Parathyroid adenoma (tissue), 2 donors: ENCODE measurements at regions not wholly inside any gene's neighbourhood (a gene's known extent, or its start where the extent isn't known, plus 50 kb on each side); places are given as distances from the start of the nearest gene placed in this dataset.

ENCODE experiments used
- H2AFZ ChIP-seq: fragments of 300-600 bp; sonication (generic); one replicate; pipeline ENCODE4 v1.7.0; 2017; ENCODE audit warnings: antibody characterized with exemption, mild to moderate bottlenecking
- H3K27ac ChIP-seq: fragments of 300-600 bp; sonication (generic); one replicate; pipeline ENCODE4 v1.7.0; 2017
- H3K27me3 ChIP-seq: fragments of 300-600 bp; sonication (generic); one replicate; pipeline ENCODE4 v1.7.0; 2017; ENCODE audit warnings: low read length; ENCODE audit not compliant: control insufficient read depth, insufficient read depth
- H3K36me3 ChIP-seq: fragments of 300-600 bp; sonication (generic); one replicate; pipeline ENCODE4 v1.7.0; 2017; ENCODE audit warnings: low read length; ENCODE audit not compliant: control insufficient read depth, insufficient read depth
- H3K4me1 ChIP-seq: fragments of 300-600 bp; sonication (generic); one replicate; pipeline ENCODE4 v1.7.0; 2017; ENCODE audit warnings: control low read depth
- H3K4me2 ChIP-seq: fragments of 300-600 bp; sonication (generic); one replicate; pipeline ENCODE4 v1.7.0; 2017; ENCODE audit warnings: low read length
- H3K4me3 ChIP-seq: fragments of 300-600 bp; sonication (generic); one replicate; pipeline ENCODE4 v1.7.0; 2017; ENCODE audit warnings: low read depth, low read length
- H3K79me2 ChIP-seq: fragments of 300-600 bp; sonication (generic); one replicate; pipeline ENCODE4 v1.7.0; 2017; ENCODE audit warnings: control low read depth
- H3K9ac ChIP-seq: fragments of 300-600 bp; sonication (generic); one replicate; pipeline ENCODE4 v1.7.0; 2017; ENCODE audit warnings: mild to moderate bottlenecking
- H3K9me3 ChIP-seq: fragments of 300-600 bp; sonication (generic); one replicate; pipeline ENCODE4 v1.7.0; 2017; ENCODE audit warnings: low read length; ENCODE audit not compliant: control insufficient read depth
- TF ChIP-seq, protein P1 (sequence below): fragments of 300-600 bp; sonication (generic); IDR thresholded peaks from one replicate; pipeline ENCODE4 v1.7.0; 2017; ENCODE audit warnings: antibody characterized with exemption, mild to moderate bottlenecking
- donor health status: primary hyperparathyroidism.

DNA sequence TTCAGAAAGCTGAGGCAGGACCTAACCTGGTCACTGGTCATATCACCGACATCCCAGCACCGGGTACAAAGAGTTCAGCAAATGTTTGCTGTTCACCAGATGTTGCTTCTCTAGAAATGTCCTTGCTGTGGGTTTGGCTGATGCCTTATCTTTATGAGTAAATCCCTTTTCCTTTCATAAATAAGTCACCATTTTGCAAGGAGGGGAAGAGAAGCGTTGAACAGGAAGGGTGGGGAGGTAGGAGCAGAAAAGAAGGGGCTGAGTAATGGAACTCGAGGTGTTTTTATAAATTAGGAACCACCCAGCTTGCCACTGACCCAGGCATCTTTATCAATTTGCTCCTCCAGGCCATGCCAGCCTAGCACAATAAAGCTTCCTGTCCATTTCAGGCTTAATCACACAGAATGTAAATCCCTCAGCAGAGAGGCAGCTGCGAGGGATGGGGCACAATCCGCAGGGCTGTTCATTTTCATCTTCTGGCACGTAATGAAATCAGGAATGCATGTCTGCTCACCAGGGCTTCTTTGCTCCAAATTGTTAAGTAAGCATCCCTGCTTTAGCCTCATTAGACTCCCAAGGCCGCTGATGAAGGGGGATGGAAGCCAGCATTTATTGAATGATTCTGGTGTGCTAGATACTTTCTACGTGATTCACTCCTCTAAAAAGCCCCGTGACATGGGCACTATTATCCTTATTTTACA lies 371.9 kb upstream of the CHD6 start:
- H3K9me3 ChIP-seq = no peaks in the 10 kb centered on the region
- no peak overlapping the region for H3K4me3 ChIP-seq
- no peaks in the 10 kb centered on the region for H3K79me2 ChIP-seq
- TF ChIP-seq, protein P1, sequence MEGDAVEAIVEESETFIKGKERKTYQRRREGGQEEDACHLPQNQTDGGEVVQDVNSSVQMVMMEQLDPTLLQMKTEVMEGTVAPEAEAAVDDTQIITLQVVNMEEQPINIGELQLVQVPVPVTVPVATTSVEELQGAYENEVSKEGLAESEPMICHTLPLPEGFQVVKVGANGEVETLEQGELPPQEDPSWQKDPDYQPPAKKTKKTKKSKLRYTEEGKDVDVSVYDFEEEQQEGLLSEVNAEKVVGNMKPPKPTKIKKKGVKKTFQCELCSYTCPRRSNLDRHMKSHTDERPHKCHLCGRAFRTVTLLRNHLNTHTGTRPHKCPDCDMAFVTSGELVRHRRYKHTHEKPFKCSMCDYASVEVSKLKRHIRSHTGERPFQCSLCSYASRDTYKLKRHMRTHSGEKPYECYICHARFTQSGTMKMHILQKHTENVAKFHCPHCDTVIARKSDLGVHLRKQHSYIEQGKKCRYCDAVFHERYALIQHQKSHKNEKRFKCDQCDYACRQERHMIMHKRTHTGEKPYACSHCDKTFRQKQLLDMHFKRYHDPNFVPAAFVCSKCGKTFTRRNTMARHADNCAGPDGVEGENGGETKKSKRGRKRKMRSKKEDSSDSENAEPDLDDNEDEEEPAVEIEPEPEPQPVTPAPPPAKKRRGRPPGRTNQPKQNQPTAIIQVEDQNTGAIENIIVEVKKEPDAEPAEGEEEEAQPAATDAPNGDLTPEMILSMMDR = no peak
- no peak overlapping the region for H3K4me2 ChIP-seq
- H3K36me3 ChIP-seq = no peaks in the 10 kb centered on the region
- H3K27me3 ChIP-seq = no peaks in the 10 kb centered on the region
- no peak overlapping the region for H2AFZ ChIP-seq
- H3K9ac ChIP-seq = no peak overlapping the region
- no peaks in the 10 kb centered on the region for H3K4me1 ChIP-seq
- no peak overlapping the region for H3K27ac ChIP-seq

DNA sequence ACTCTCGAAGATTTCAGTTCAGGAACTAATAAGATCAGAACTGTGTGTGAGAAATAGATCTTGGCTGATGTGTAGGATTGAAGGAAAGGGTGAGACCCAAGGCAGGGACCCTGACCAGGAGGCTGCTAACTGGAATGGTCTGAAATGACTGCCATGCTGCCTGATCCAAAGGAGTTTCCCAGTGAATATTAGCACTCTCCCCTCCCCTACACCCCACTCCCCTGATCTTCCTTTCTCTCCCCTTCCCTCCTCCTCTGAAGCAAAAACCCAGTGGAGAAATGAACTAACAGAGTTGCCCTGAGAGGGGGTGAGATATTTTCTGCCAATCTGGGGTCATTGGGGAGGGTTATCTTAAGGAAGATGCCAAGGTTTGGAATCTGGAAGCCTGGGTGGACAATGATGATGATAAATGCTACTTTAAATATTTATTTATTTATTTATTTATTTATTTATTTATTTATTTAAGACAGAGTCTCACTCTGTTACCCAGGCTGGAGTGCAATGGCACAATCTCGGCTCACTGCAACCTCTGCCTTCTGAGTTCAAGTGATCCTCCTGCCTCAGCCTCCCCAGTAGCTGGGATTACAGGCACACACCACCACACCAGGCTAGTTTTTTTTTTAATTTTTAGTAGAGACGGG lies 371.0 kb upstream of the CHD6 start:
- no peaks in the 10 kb centered on the region for H3K9me3 ChIP-seq
- no peak overlapping the region for H3K4me2 ChIP-seq
- H3K4me1 ChIP-seq = no peaks in the 10 kb centered on the region
- H3K27ac ChIP-seq = no peak overlapping the region
- no peaks in the 10 kb centered on the region for H3K27me3 ChIP-seq
- no peak overlapping the region for H3K9ac ChIP-seq
- TF ChIP-seq, protein P1 = no peak
- no peaks in the 10 kb centered on the region for H3K79me2 ChIP-seq
- no peak overlapping the region for H2AFZ ChIP-seq
- no peaks in the 10 kb centered on the region for H3K36me3 ChIP-seq
- H3K4me3 ChIP-seq = no peak overlapping the region

DNA sequence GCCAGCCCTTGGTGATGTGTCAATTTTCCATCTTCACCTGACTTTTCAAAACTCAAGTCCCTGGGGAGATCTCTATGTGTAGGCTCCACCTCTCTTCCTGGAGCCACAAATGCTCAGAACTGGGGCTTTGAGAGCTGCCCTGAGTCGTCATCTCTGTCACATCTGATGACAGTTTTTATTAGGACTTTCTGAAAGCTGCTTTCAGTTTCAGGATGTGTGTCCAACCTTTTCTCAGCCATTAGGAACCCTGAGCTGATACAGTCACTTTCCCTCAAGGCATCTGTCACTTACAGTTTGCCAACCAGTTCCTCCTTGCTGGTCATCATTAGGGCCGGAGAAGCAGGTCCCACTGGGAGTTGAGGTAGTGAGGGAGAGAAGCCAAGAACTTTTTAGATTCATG lies 365.9 kb upstream of the CHD6 start:
- no peaks in the 10 kb centered on the region for H3K27me3 ChIP-seq
- TF ChIP-seq, protein P1 = no peak
- H3K36me3 ChIP-seq = no peaks in the 10 kb centered on the region
- H3K9ac ChIP-seq = no peak overlapping the region
- H3K4me3 ChIP-seq = no peak overlapping the region
- no peak overlapping the region for H3K4me2 ChIP-seq
- H3K27ac ChIP-seq = no peak overlapping the region
- H2AFZ ChIP-seq = no peak overlapping the region
- H3K9me3 ChIP-seq = no peaks in the 10 kb centered on the region
- H3K79me2 ChIP-seq = no peaks in the 10 kb centered on the region
- H3K4me1 ChIP-seq = no peaks in the 10 kb centered on the region

DNA sequence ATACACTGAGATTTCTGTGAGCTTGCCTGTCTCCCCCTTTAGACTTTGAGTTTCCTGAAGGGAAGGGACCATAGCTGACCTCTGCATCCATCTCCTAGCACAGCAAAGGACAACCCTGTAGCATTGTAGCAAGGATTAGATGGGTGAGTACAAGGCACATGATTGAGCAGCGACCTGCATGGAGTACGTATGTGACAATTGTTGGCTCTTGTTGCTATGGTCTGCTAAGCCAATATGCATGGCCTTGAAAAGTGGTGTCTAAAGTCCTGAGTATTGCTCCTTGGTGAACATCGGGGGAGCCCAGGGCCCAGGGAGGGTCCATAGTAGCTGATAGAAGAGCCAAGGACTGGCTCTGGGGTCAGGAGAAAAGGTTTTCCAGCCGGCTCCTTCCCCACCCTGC lies 365.0 kb upstream of the CHD6 start:
- H3K9me3 ChIP-seq = no peaks in the 10 kb centered on the region
- H3K79me2 ChIP-seq = no peaks in the 10 kb centered on the region
- H3K4me3 ChIP-seq = no peak overlapping the region
- H3K4me1 ChIP-seq = no peaks in the 10 kb centered on the region
- no peaks in the 10 kb centered on the region for H3K27me3 ChIP-seq
- no peaks in the 10 kb centered on the region for H3K36me3 ChIP-seq
- no peak overlapping the region for H2AFZ ChIP-seq
- no peak overlapping the region for H3K27ac ChIP-seq
- TF ChIP-seq, protein P1 = no peak
- no peak overlapping the region for H3K9ac ChIP-seq
- no peak overlapping the region for H3K4me2 ChIP-seq

DNA sequence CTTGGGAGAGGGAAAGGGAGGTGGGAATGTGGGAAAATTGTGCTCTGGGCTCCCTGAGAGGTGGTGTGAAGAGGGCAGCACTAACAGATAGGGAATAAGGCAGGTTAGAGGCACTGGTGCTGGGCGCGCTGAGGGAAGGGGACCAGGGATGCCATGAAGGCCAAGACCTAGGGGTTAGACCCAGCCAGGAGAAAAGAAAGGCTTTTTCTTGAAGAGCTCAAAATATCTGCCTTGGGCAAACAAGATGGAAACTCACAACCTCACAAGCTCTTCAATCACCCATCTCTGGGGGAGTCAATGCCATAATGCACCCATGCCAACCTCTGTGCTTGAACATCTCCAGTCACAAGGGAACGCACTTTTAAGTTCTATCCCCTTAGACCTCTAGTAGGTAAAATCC lies 363.6 kb upstream of the CHD6 start:
- H3K79me2 ChIP-seq = no peaks in the 10 kb centered on the region
- H3K9me3 ChIP-seq = no peaks in the 10 kb centered on the region
- no peak overlapping the region for H3K9ac ChIP-seq
- TF ChIP-seq, protein P1 = no peak
- H3K4me1 ChIP-seq = no peaks in the 10 kb centered on the region
- H3K36me3 ChIP-seq = no peaks in the 10 kb centered on the region
- H3K27me3 ChIP-seq = no peaks in the 10 kb centered on the region
- H3K27ac ChIP-seq = no peak overlapping the region
- H3K4me2 ChIP-seq = no peak overlapping the region
- no peak overlapping the region for H2AFZ ChIP-seq
- no peak overlapping the region for H3K4me3 ChIP-seq
